CD4-positive, alpha-beta T cell (primary cell): ENCODE measurements at regions not wholly inside any gene's neighbourhood (a gene's known extent, or its start where the extent isn't known, plus 50 kb on each side); places are given as distances from the start of the nearest gene placed in this dataset.

Experiments
- ATAC-seq: fragments of 200-7000 bp; cut with Tn5 transposase; one replicate; pipeline ENCODE4 v1.10.0; 2022; ENCODE audit warnings: mild to moderate bottlenecking; ENCODE audit not compliant: poor library complexity
- CTCF ChIA-PET: fragments of 350-600 bp; sonication (Branson Sonifier 250); formaldehyde crosslinking; loops from one replicate; lab custom pipeline; 2021; ENCODE audit warnings: antibody characterized with exemption, inconsistent platforms; lab: Charles Lee
- POLR2A ChIA-PET: fragments of 350-600 bp; sonication (Branson Sonifier 250); formaldehyde crosslinking; loops from one replicate; lab custom pipeline; 2021; ENCODE audit warnings: antibody characterized with exemption, inconsistent platforms; lab: Charles Lee
- DNase-seq, 14 experiments: peaks; one replicate each; pipeline ENCODE4 v3.0.0-alpha.2; 2013 to 2020; ENCODE audit warnings: mixed read lengths in 2 of 14
- H3K27ac ChIP-seq, 2 donors: one replicate each; pipeline versions ENCODE4 v1.5.1 to v1.7.0; 2013; ENCODE audit warnings: low read length in 2 of 2, low read depth in 1 of 2, mild to moderate bottlenecking in 1 of 2
- H3K27me3 ChIP-seq, 2 experiments: 1 replicate in 1 of 2; 2 replicates in 1 of 2; pipeline versions ENCODE4 v1.6.1 to v1.7.0; 2013; ENCODE audit warnings: low read length in 2 of 2, control low read depth in 1 of 2, mild to moderate bottlenecking in 1 of 2, moderate library complexity in 1 of 2; ENCODE audit not compliant: insufficient read depth in 2 of 2, control insufficient read depth in 1 of 2
- H3K36me3 ChIP-seq: one replicate; pipeline ENCODE4 v1.6.1; 2013; ENCODE audit warnings: low read length, control low read depth; ENCODE audit not compliant: insufficient read depth
- H3K4me1 ChIP-seq: one replicate; pipeline ENCODE4 v1.6.1; 2013; ENCODE audit warnings: low read length, control low read depth; ENCODE audit not compliant: insufficient read depth
- H3K4me3 ChIP-seq: one replicate; pipeline ENCODE4 v1.5.1; 2013; ENCODE audit warnings: mild to moderate bottlenecking, low read length, moderate library complexity
- H3K9me3 ChIP-seq, 2 experiments: 1 replicate in 1 of 2; 2 replicates in 1 of 2; pipeline versions ENCODE4 v1.6.1 to v1.7.0; 2013; ENCODE audit warnings: low read length in 2 of 2, mild to moderate bottlenecking in 2 of 2, control low read depth in 1 of 2, moderate library complexity in 1 of 2; ENCODE audit not compliant: control insufficient read depth in 1 of 2, insufficient read depth in 1 of 2
- H3K27ac Mint-ChIP-seq: one replicate; pipeline ENCODE4 v1.8.0; 2020; ENCODE audit warnings: mixed read lengths
- H3K27me3 Mint-ChIP-seq: one replicate; pipeline ENCODE4 v1.8.0; 2021; ENCODE audit warnings: mixed read lengths
- H3K36me3 Mint-ChIP-seq: one replicate; pipeline ENCODE4 v1.8.0; 2021; ENCODE audit warnings: low read depth, mixed read lengths
- H3K4me1 Mint-ChIP-seq: one replicate; pipeline ENCODE4 v1.8.0; 2021; ENCODE audit warnings: low read depth, mixed read lengths
- H3K4me3 Mint-ChIP-seq: one replicate; pipeline ENCODE4 v1.8.0; 2020; ENCODE audit warnings: mild to moderate bottlenecking, mixed read lengths
- H3K9me3 Mint-ChIP-seq: one replicate; pipeline ENCODE4 v1.8.0; 2020; ENCODE audit warnings: mixed read lengths
- CTCF ChIP-seq: fragments of 200-600 bp; IDR thresholded peaks from one replicate; pipeline ENCODE4 v1.8.0; 2022; ENCODE audit warnings: antibody characterized with exemption, mild to moderate bottlenecking
- intact Hi-C, 2 experiments: fragments of 100-400 bp; cut with DNase I in 1 of 2; cut with micrococcal nuclease in 1 of 2; formaldehyde crosslinking; loops; one replicate each; pipeline versions ENCODE4 v1.15.1 to v1.9.0; 2023 to 2025; cut with DNase I, micrococcal nuclease

- peak in 1 of 14 experiments; percentile 0 for DNase-seq
- intact Hi-C loops, result no loop called here
- no peak for ATAC-seq
Observed at GRCh38 chr5:124453221-124454051, 293.0 kb downstream of the ZNF608 start.

GRCh38 chr5:124452412-124452811, 294.0 kb downstream of the ZNF608 start:
- no peak overlapping the region for H3K27ac Mint-ChIP-seq
- DNase-seq (no peak), ATAC-seq (no peak)
- intact Hi-C loops, result no loop called here
- no peaks in the 10 kb centered on the region for H3K4me1 Mint-ChIP-seq
- Histone ChIP-seq H3K36me3 (no peaks in the 10 kb centered on the region), H3K27ac (no peak overlapping the region), H3K4me1 (no peaks in the 10 kb centered on the region), H3K27me3 (no peaks in the 10 kb centered on the region), H3K9me3 (no peaks in the 10 kb centered on the region), H3K4me3 (no peak overlapping the region)
- POLR2A ChIA-PET, result no interaction called here
- peaks cover 4% of the 10 kb centered on the region for H3K27me3 Mint-ChIP-seq
- no peaks in the 10 kb centered on the region for H3K9me3 Mint-ChIP-seq
- H3K4me3 Mint-ChIP-seq, result no peak overlapping the region
- no peak for TF ChIP-seq CTCF
- CTCF ChIA-PET, result no interaction called here
- H3K36me3 Mint-ChIP-seq, result no peaks in the 10 kb centered on the region

More at GRCh38 chr5:124453221-124454051, 293.0 kb downstream of the ZNF608 start:
- H3K27ac Mint-ChIP-seq, result no peak overlapping the region
- Histone ChIP-seq H3K4me1 (no peaks in the 10 kb centered on the region), H3K27ac (no peak overlapping the region), H3K36me3 (no peaks in the 10 kb centered on the region), H3K4me3 (no peak overlapping the region), H3K27me3 (no peaks in the 10 kb centered on the region), H3K9me3 (no peaks in the 10 kb centered on the region)
- H3K4me1 Mint-ChIP-seq, result no peaks in the 10 kb centered on the region
- no peaks in the 10 kb centered on the region for H3K9me3 Mint-ChIP-seq
- no peak overlapping the region for H3K4me3 Mint-ChIP-seq
- ChIA-PET CTCF (no interaction called here), POLR2A (no interaction called here)
- no peaks in the 10 kb centered on the region for H3K36me3 Mint-ChIP-seq
- peaks cover 4% of the 10 kb centered on the region for H3K27me3 Mint-ChIP-seq
- TF ChIP-seq CTCF, result no peak

GRCh38 chr5:124451721-124452383, 294.6 kb downstream of the ZNF608 start:
- CTCF ChIA-PET, result no interaction called here
- intact Hi-C loops, result no loop called here
- Histone ChIP-seq H3K27ac (no peak overlapping the region), H3K27me3 (no peaks in the 10 kb centered on the region), H3K36me3 (no peaks in the 10 kb centered on the region), H3K9me3 (no peaks in the 10 kb centered on the region), H3K4me3 (no peak overlapping the region), H3K4me1 (no peaks in the 10 kb centered on the region)
- POLR2A ChIA-PET, result no interaction called here
- TF ChIP-seq CTCF, result no peak
- Mint-ChIP-seq H3K27me3 (peaks cover 4% of the 10 kb centered on the region), H3K9me3 (no peaks in the 10 kb centered on the region), H3K4me3 (no peak overlapping the region), H3K36me3 (no peaks in the 10 kb centered on the region), H3K4me1 (no peaks in the 10 kb centered on the region), H3K27ac (no peak overlapping the region)
- ATAC-seq, result no peak
- no peak for DNase-seq
